HG03196 (cell line): ENCODE measurements at regions not wholly inside any gene's neighbourhood (a gene's known extent, or its start where the extent isn't known, plus 50 kb on each side); places are given as distances from the start of the nearest gene placed in this dataset.
"Not testable (repeated sequence)": the region's sequence is repeated elsewhere in the genome, so short reads cannot be mapped to it uniquely, and the experiment has no call there.

Experiments used
- ATAC-seq: cut with Tn5 transposase; IDR thresholded peaks from one replicate; pipeline ENCODE4 v1.9.1; 2021; ENCODE audit not compliant: unreplicated experiment

DNA sequence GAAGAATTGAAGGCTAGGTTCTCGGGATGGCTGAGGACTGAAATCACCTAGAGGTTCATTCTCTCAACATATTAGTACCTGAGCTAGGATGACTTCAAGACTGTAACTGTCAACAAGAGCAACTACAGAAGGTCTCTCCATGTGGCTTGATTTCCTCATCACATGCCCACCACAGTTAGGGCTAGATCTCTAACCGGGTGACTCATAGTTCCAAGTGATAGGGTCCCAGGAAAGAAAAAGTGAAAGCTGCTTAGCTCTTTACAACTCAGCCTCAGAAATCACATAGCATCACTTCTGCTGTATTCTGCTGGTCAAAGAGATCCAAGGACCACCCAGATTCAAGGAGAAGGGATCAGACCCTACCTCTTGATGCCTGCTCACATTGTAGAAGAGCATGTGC lies 165.4 kb upstream of the AGTR1 start:
- ATAC-seq: no peak

DNA sequence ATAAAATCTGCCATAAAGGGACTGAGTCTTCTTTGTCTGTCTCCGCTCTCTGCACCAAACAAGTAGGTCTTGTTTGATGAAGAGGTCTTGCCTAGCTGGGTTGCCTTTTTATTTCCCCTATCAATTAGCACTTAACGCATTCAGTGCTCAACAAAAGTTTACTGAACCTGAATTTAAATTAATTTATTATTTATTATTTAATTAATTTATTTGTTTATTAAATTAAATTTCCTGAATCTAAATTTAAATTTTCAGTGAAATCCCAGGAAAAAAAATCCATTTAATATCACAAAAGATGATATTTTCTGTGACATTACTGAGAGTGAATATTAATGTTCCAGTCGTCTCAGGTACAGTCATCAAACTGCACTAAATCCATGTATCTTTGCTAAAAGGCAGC lies 164.9 kb upstream of the AGTR1 start:
- no peak for ATAC-seq

- no peak for ATAC-seq
These were observed 163.4 kb upstream of the AGTR1 start for GRCh38 chr3:148534089-148534988.

GRCh38 chr3:148535001-148535400 lies 162.7 kb upstream of the AGTR1 start:
- no peak for ATAC-seq

- ATAC-seq: no peak
These were observed 157.4 kb upstream of the AGTR1 start for GRCh38 chr3:148540266-148540665.

DNA sequence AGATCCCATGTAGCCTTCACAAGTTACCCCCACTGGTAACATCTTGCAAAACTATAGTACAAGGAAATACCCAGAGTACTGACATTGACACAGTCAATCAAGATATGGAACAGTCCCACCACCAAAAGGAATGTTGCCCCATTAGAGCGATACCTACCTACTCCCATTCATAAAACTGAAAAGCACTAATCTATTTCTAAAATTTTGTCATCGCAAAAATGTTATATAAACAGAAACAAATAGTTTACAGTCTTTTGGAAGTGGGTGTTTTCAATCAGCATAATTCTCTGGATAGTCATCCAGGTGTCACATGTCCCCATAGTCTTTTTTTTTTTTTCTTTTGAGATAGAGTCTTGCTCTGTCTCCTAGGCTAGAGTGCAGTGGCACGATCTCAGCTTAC lies 156.9 kb upstream of the AGTR1 start:
- ATAC-seq: no peak

DNA sequence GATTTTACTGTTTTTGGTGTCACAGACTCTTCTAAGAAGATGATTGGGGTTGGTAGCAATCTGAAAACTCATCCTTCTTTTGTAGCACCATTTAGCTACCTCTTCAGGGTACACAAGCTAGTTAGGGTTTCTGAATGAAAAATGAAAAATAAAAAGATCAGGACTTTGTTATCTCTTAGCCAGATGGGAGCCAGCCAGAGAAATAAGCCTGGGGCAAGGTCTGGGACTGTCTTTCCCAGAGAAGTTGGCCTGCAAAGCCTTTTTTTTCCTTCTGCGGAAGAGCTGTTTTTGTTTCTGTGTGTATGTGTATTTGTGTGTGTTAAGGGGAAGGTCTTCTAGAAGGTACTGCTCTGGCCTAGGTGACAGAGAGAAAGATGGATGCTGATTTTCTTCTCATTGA lies 150.7 kb upstream of the AGTR1 start:
- ATAC-seq: no peak

DNA sequence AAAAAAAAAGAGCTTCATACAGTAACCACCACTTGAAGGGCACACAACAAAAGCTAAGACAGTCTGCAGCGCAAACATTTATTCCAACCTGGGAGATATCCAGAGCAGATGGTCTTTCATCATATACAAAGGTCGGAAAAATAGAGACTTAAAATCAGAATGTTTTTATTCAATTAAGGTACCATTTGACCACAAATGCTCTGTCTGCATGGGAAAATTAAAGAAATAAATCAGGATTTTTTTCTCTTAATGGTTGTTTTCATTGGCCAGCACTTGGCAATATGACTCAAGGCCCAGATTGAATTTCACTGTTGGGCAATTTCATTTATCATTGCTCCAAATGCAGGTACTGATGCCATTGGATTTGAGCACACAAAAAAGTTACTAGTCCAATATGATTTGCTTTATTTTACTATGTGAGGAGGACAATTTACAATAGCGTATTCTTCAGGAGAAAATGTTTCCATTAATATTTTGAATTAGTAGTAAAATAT lies 145.9 kb upstream of the AGTR1 start:
- ATAC-seq: no peak

GRCh38 chr3:148554367-148554766 lies 143.3 kb upstream of the AGTR1 start:
- ATAC-seq: no peak

GRCh38 chr3:148556664-148557063 lies 141.0 kb upstream of the AGTR1 start:
- ATAC-seq: no peak

GRCh38 chr3:148577579-148577978 lies 120.1 kb upstream of the AGTR1 start:
- not testable (repeated sequence) for ATAC-seq

DNA sequence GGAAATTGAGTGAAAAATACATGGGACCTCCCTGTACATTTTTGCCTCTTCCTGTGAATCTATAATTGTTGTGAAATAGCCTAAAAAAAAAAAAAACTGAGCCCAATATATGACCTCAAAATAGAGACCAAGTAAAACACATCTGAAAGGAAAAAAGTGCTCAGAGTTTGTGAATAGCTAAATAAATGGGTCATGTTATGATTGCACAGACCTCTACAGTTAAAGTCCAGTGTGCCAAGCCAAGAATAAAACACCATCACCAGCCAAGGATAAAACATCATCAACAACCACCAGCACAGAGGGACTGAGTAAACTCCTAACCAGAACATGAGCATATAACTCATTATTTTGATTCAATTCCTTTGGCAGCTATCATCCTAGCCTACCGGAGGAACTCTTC lies 115.6 kb upstream of the AGTR1 start:
- ATAC-seq: no peak

DNA sequence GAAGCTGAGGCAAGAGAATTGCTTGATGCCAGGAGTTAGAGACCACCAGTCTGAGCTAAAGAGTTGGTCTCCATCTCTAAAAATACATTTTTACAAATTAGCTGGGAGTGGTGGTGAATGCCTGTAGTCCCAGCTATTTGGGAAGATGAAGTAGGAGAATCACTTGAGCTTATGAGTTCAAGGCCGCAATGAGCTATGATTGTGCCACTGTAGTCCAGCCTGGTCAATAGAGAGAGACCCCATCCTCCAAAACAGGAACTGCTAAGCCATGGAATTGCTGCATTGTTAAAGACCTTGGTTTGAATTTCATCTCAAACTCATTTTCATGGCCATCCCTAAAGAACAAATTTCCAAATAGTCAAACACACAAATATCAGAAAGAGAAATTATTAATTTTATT lies 113.9 kb upstream of the AGTR1 start:
- ATAC-seq: no peak

DNA sequence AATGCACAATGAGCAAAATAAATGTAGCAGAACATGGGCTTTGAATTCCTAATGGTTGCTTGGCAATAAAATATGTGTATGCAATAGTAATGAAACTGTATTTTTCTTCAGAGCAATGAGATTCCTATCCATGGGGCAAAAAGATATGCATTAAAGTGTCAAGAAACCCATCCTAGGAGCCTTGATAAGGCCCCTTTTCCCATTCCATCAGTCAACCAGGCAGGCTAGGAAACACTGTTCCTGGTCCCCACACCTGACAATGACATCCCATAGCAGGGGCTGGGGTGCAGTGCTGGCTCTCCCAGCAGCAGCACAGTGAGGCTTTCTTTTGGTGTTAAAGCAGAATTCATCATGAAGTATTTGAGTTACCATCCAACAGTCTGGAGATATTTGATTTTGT lies 113.3 kb upstream of the AGTR1 start:
- ATAC-seq: no peak

DNA sequence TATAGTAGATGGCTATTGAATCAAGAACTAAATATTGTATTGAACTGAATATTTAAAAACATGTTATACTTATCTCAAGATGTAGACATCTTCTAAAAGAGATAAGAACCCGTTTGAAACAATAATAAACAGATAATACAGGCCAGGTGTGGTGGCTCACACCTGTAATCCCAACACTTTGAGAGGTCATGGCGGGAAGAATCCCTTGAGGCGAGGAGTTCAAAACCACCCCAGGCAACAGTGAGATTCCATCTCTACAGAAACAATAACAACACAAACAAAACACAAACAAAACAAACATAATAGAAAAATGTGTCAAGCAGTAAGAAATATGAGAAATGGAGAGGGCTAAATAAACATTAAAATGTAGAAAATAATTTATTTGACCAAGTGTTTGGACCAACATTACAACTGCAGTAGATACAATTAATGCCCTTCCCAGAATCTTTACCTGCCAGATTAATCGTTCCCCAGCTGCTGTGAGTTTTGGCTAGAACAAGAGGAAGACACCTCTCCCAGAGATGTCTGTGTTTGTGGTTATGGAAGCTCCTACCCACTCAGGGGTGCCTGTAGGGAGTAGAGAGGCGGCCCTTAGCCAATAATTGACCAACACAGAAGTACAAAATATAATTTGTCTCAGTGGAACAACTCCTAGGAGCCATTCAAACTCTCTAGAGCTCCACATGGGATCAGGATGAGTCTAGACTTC lies 111.9 kb upstream of the AGTR1 start:
- no peak for ATAC-seq

DNA sequence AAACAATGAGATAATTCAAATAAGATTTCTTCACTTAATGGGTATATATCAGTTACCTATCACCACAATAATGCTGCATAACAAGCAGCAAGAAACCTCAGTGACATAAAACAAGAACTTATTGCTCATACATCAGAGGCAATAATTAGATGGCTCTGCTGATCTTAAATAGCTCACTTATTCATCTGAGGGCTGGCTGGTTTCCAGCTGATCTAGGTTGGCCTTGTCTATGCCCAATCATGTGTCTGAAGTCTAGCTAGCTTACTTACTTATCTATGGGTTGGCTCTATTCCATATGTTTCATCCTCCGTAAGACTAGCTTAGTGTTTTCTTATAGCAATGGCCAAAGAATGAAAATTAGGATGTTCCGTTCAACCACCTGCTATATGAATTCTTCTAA lies 109.4 kb upstream of the AGTR1 start:
- no peak for ATAC-seq

DNA sequence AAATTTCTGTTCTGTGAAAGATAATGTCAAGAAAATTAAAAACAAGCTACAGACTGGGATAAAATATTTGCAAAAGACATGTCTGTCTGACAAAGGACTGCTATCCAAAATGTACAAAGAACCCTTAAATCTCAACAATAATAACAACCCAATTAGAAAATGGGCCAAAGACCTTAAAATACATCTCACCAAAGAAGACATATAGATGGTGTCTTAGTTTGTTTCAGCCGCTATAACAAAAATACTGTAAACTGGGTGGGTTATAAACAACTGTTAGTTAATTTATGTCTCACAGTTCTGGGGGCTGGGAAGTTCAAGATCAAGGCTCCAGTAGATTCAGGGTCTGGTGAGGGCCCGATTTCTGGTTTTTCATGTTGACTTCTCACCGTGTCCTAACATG lies 106.2 kb upstream of the AGTR1 start:
- no peak for ATAC-seq

DNA sequence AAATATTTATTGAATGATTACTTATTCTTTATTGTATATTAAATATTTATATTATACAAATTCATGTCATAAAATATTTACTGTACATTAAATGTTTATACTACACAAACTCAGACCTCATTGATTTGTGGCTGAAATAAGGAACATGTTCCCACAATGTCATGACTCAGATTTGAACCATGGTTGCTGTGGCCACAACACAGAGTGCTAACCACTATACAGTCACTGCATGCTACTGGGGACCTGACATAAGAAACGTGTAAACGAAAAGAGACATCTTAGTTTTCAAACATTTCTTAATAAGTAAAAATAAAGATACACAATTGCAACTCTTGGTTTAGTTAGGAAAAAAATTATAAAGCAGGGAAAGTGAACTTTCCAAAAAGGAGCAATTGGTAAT lies 99.1 kb upstream of the AGTR1 start:
- no peak for ATAC-seq

- no peak for ATAC-seq
These were observed 98.2 kb upstream of the AGTR1 start for GRCh38 chr3:148599481-148599880.

GRCh38 chr3:148600440-148600839 lies 97.3 kb upstream of the AGTR1 start:
- no peak for ATAC-seq

DNA sequence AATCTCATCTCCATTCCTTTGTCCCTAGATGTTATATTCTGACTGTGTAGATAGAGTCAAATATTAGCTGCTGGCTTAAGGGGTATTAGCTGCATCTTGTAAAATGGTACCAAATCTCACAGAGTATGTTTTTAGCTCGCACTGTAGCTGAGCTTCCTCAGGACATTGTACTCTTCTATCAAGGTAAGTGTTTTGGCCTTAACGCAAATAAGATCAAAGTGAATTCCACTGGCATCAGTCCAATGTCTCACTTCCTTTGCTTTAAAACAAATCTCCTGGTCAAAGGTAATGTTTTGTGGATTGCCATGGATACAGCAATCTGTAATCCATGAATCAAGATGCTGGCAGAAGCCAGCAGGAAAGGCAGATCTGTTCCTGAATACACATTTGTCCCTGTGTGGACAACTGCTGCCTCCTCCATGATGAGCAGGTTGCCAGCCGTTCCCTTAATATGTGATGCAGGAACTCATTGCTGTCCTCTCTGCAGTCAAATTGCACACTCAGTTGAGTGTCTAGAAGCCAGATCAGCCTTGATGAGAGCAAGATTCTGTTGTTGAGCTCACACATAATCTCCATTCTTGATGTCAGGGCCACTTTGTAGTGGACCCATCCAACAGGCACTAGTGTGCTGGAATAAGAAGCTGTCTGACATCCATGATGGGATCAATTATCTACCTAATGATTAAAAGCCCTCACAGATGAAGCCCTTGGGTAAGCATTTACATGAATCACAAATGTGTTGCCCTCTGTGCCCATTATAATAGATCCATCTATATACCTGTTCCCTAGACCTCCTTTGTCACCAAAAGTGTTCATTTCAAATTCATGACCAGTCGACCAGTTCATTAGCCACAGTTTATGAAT lies 96.6 kb upstream of the AGTR1 start:
- no peak for ATAC-seq
